ENCODE measurements at regions not wholly inside any gene's neighbourhood (a gene's known extent, or its start where the extent isn't known, plus 50 kb on each side); places are given as distances from the start of the nearest gene placed in this dataset.
"Not testable (repeated sequence)": the region's sequence is repeated elsewhere in the genome, so short reads cannot be mapped to it uniquely, and the experiment has no call there.

DNA sequence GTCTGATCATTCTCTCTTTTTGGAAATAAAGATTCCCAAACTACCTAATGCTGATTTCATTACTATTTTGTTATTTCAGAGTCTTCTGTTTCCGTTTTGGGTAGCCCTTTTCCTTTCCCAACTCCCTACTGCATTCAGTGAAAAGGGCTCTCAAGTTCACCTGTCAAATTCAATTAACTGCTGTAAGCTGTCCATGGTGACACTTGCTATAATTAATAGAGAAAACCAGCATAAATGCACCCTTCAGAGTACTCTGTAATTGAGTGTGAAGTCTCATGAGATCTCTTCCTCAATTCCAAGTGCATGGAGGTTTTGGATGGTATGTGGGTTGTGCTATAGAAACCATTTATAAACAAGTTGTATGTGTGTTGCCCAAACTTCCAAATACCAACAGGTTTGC is 187.2 kb downstream of the RPL10L start:
- DNase-seq (ENCODE audit: low spot score): no peak
- no peak for ATAC-seq
- intact Hi-C loops (cut with DNase I): no loop called here

DNA sequence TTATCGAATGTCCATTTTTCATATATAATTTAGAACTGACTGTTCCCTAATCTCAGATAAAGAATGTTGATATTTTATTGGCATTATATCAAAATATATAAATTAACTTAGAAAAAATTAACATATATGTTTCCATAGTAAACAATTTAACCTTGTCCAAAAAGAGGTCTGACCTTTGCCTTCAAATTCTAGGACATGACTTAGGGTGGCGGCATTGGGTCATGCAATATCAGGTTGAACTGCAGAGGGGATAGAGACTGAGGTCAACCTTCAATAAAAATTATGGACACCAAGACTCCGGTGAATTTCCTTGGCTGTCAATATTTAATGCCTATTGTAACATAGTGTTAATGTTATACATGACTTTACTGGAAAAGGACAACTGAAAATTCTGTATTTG is 199.8 kb downstream of the RPL10L start:
- no peak for DNase-seq (ENCODE audit: low spot score)
- intact Hi-C loops (cut with DNase I): no loop called here
- no peak for ATAC-seq

DNA sequence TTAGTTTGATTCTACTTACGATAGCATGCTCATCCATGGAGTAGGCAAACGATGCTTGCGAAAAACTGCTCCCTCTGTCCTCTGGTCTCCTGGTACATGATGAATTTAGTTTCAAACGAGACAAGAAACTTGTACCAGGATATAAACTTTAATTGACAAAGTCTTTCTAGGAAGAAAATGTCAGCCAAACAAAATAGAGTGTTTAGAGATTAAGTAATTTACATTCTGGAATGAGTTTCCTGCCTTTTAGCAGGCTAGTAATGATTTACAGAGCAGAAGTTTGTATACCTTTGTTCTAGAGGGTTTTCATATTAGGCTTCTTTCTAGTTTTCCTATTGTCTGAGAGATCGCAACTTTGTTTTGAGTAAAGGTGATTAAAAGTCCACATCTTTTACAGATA is 206.9 kb downstream of the RPL10L start:
- intact Hi-C loops (cut with DNase I): no loop called here
- DNase-seq (ENCODE audit: low spot score): no peak
- ATAC-seq: no peak

DNA sequence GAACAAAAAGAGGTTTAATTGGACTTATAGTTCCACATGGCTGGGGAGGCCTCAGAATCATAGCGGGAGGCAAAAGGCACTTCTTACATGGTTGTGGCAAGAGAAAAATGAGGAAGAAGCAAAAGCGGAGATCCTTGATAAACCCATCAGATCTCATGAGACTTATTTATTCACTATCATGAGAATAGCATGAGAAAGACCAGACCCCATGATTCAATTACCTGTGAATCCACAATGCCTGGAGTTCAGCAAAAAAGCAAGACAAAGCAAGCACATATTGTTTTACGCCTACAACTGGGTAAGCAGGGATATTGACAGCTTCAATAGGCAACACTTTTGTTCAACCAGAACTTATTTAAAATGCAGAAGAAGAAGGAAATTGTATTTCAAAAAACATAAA is 218.2 kb downstream of the RPL10L start:
- intact Hi-C loops (cut with DNase I): loop anchor here (5.0 kb wide), 1 partner anchor 1269 kb away; no protein-coding TSS in a partner anchor
- ATAC-seq: no peak
- no peak for DNase-seq (ENCODE audit: low spot score)

DNA sequence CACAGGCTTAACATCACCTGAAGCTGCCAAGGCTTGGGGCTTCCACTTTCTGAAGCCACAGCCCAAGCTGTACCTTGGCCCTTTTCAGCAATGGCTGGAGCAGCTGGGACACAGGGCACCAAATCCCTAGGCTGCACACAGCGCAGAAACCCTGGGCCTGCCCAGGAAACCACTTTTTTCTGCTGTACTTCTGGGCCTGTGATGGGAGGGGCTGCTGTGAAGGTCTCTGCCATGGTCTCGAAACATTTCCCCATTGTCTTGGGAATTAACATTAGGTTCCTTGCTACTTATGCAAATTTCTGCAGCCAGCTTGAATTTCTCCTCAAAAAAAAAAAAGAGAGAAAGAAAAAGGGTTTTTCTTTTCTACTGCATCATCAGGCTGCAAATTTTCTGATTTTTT is 219.1 kb downstream of the RPL10L start:
- intact Hi-C loops (cut with DNase I): loop anchor here (5.0 kb wide), 1 partner anchor 1270 kb away; no protein-coding TSS in a partner anchor
- DNase-seq (ENCODE audit: low spot score): no peak
- ATAC-seq: no peak

DNA sequence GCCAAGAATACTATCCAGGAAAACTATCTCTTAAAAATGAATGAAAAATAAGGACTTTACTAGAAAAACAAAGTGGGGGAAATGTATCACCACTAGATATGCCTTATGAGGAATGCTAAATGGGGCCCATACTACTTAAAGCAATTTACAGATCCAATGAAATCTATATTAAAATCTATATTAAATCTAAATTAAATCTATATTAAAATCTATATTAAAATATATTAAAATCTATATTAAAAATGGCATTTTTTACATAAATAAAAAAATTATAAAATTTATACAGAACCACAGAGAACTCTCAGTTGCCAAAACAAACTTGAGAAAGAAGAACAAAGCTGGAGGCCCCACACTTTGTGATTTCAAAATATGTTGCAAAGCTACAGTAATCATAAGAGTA is 234.5 kb downstream of the RPL10L start:
- intact Hi-C loops (cut with DNase I): no loop called here
- ATAC-seq (no peak), DNase-seq (ENCODE audit: low spot score) (no peak)

DNA sequence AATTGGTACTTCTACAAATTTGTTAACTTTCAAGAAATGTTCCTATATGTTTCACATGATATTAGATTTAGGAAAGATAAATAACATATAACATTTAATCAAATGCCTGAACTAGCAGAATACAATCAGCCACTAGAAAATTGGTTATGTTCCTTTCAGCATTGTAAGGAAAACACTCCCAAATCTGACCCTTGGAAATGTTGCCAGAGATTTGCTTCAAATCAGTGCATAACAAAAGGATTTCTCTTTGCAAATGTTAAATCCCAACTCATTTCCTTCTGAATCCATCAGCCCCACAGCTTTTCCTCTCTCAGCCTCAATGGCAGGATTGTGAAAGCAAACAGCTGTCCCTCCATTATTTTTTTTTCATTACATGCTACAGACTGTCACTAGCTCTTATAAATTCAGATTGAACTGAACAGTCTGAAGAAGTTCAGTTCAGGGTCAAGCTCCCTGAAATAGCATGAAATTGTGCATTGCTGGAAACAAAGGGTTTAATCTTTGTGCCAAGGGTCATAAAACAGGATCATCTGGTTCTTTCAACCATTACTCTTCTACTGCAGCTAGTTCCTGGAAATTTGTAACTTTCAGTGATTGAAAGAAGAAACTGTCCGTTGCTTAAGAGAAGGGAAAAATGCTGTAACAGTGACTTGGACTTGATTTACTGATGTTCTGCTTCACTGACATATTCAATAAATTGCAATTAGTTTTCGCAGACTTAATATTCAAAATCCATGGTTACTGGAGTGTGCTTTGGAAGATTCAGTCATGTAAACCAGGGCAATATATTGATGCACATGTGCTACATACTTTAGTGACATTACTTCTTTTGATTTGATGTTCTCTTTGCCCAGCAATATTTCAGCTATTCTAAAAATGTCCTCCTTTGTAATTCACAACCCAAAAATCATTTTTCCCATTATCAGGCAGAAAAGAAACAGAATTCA is 246.4 kb downstream of the RPL10L start:
- intact Hi-C loops (cut with DNase I): no loop called here
- DNase-seq (ENCODE audit: low spot score) (no peak), ATAC-seq (no peak)

DNA sequence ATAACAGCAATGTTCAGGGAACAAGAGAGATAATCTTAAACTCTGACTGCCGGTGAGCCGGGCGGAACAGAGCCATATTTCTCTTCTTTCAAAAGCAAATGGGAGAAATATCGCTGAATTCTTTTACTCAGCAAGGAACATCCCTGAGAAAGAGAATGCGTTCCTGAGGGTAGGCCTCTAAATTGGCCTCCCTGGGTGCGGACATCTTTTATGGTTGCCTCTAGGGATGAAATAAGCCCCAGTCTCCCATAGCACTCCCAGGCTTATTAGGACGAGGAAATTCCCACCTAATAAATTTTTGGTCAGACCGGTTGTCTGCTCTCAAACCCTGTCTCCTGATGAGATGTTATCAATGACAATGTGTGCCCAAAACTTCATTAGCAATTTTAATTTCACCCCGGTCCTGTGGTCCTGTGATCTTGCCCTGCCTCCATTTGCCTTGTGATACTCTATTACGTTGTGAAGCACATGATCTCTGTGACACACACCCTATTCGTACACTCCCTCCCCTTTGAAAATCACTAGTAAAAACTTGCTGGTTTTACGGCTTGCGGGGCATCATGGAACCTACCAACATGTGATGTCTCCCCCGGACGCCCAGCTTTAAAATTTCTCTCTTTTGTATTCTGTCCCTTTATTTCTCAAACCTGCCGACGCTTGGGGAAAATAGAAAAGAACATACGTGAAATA is 249.4 kb downstream of the RPL10L start:
- intact Hi-C loops (cut with DNase I); DNase-seq (ENCODE audit: low spot score); ATAC-seq: not testable (repeated sequence)

DNA sequence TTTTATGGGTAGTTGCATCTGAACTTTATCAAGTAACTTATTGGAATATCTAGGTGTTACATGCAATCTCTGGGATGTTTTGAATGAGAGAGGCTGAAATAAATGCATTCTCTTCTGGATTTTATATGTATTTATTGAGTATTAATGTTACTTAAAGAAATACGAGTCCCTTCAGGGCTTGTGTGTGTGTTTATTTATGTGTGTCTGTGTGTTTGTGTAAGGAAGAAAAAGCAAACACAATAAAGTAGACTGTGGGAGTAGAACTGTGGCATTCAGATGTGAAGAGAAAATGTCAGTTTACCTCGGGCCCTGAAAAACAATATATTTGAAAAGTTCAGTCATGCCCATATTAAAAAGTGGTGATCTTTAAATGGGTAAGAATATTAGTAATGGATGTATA is 250.5 kb downstream of the RPL10L start:
- intact Hi-C loops (cut with DNase I): no loop called here
- no peak for ATAC-seq
- DNase-seq (ENCODE audit: low spot score): no peak

DNA sequence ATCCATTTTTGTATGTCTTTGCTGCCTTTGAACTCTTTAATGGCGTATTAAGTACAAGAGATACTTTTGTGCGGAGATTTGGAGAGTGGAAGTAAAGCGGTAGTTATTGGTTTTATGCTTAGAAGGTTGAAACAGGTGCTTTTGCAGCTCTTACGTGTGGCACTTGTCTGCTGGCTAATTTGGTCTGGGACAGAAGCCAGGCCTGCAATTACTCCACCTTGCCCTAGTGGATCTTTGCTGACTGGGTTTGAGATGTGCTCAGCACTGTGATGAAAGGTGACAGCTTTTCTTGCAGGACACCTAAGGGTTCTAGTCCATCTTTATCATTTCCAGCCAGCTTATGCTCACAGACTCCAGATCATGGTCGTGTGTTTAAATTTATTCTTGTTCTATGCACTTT is 252.5 kb downstream of the RPL10L start:
- no peak for ATAC-seq

DNA sequence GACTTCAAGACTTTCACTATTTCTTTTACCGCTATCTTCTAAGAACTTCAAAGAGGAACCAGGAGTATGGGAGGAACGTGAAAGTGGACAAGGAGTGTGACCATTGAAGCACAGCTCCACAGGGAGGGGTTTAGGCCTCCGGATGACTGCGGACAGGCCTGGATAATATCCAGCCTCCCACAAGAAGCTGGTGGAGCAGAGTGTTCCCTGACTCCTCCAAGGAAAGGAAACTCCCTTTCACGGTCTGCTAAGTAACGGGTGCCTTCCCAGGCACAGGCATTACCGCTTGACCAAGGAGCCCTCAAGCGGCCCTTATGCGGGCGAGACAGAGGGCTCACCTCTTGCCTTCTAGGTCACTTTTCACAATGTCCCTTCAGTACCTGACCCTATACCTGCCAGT is 267.0 kb downstream of the RPL10L start:
- no peak for DNase-seq (ENCODE audit: low spot score)
- intact Hi-C loops (cut with DNase I): no loop called here
- ATAC-seq: no peak

More for the DNA sequence above, 252.5 kb downstream of the RPL10L start:
- intact Hi-C loops (cut with DNase I): no loop called here
- no peak for DNase-seq (ENCODE audit: low spot score)

DNA sequence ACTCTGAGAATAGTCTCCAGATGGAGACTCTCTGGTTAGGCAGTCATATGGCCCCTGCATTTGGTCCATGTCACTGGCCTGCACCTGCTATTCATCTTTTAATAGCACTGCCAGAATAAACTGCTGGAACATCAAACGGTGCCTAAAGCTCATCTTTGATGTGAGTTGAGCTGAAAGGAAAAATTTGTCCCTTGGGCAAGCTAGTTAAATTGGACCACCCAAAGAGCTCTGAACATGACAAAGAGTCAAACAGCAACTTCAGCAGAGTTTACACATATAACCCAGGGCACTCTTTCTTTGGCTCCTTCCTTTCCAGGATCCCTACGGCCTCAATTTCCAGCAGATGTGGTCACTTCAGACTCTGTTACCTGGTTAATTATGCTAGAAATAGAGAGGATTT is 269.9 kb downstream of the RPL10L start:
- DNase-seq (ENCODE audit: low spot score) (no peak), ATAC-seq (no peak)
- intact Hi-C loops (cut with DNase I): no loop called here

DNA sequence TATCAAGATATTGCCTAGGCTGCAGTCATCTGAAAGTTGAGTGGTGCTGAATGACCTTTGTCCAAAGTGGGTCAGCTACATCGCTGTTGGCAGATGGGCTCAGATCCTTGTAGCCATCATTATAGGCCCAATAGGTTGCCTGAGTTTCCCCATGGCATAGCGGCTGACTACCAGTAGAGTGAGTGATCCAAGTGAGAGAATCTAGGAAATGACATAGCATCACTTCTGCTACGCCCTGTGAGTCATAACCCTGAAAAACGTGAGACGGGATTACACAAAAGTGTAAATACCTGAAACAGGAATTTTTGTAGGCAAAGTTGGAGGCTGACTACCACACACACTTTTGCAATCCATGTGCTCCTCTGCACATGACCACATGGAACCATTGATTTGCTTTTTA is 273.3 kb downstream of the RPL10L start:
- no peak for DNase-seq (ENCODE audit: low spot score)
- ATAC-seq: no peak
- intact Hi-C loops (cut with DNase I): no loop called here

DNA sequence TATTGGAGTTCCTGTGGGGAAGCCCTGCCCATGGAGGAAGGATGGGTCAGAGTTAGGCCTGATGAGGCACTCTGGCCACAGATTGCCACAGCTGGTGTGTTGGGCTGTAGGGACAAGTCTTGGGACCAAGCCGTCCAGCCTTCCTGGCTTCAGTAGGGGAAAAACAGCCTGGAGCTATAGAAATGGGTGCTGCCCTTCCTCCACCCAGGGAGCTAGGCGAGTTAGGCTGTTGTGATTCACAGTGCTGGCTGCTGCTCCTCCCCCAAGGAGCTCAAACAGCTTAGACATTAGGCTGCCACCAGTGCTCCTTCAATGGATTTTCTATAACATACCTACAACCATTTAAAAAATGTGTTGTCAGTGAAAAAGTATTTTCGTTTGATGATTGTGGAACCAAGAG is 274.3 kb downstream of the RPL10L start:
- DNase-seq (ENCODE audit: low spot score): no peak
- intact Hi-C loops (cut with DNase I): no loop called here
- ATAC-seq: no peak

DNA sequence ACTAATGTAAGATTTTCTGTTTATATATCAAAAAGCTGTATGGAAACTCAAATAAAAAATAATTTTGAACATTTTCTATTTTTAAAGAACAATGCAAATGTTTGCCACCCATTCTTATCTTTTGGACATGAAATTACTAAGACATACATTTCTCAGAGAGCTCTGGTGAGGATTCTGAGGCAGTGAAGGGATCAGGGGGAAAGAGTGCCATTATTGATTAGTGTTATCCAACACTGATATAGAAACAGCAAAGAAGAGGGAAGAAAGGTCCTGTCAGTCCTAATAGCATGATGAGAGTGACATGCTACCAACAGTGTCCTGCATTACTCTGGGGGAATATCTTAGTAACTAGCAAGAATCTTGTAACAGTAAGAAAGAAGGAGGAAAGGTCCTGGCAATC is 282.2 kb downstream of the RPL10L start:
- DNase-seq (ENCODE audit: low spot score) (no peak), ATAC-seq (no peak)
- intact Hi-C loops (cut with DNase I): no loop called here

DNA sequence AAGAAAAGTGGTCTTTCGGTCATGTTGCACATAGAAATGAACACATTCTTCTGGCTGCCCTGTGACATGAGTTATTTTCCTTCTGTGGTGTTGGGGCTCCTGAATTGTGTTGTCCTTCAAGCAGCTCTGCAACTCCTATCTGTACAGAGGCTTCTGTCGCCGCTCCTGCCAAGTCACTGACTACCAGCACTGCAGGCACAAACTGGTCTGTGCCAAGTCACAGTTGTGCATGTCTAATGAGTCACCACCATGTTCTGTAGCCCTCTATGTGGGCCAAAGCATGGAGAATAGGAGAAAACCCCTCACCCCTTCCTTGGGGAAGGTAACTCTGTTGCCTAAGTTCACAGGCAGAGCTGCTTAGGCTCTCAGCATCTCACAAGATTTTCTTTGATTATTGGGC is 283.3 kb downstream of the RPL10L start:
- no peak for DNase-seq (ENCODE audit: low spot score)
- ATAC-seq: no peak
- intact Hi-C loops (cut with DNase I): no loop called here

DNA sequence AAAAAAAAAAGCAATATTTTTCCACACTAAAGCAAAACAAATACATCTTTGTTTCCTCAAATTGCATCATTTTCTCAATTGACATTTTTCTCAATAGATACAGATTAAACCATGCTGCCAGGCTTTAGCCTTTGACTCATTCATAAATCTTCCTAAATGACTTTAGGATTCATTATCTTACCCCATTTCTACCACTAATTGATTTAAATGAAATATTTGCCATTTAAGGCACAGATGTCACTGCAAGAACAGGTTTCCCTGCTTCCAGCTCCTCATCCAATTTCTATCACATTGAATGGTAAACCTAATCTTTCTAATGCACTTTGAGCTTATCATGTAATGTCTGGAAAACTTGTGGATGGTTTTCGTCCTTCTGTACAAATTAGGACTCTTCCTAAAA is 298.7 kb downstream of the RPL10L start:
- DNase-seq (ENCODE audit: low spot score) (no peak), ATAC-seq (no peak)
- intact Hi-C loops (cut with DNase I): no loop called here

DNA sequence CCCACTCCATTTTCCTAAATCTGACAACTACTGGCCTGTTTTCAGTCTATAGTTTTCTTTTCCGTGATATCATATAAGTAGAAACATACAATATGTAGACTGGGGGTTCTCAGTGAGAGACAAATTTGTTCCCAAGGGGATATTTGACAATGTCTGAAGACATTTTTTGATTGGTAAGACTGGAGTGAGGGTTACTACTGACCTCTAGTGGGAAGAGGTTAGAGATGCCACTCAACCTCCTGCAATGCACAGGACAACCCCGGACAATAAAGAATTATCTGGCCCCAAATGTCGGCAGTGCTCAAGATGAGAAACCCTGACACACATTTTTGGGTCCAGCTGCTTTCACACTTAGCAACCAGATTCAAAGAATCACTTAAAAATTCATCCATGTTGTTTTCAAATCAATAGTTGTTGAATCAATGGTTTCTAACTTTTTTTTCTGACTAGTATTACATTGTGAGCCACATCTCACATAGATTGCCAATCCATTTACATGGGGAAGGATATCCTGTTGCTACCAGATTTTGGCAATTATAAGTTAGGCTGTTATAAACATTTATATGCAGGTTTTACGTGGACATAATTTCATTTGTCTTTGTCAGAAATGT is 307.1 kb downstream of the RPL10L start:
- intact Hi-C loops (cut with DNase I): no loop called here

DNA sequence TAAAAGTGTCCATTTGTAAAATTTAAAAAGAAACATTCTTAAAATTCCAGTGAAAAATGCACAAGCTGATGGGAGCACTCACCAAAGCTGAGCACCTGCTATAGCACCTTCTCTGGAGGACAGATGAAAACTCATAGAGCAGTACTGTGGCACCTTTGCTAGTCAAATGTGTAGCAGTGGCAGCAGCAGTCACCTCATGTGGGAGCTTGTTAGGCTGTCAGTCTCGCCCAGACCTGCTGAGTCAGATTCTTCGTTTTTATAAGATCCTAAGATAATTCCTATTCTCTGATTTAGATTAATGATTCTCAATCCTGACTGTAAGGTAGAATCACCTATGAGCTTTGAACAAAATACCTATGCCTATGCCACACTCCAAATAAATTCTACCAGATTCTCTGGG is 325.8 kb downstream of the RPL10L start:
- no peak for DNase-seq (ENCODE audit: low spot score)
- intact Hi-C loops (cut with DNase I): no loop called here
- ATAC-seq: no peak

More for the DNA sequence above, 307.1 kb downstream of the RPL10L start:
- DNase-seq (ENCODE audit: low spot score): no peak
- ATAC-seq: no peak

DNA sequence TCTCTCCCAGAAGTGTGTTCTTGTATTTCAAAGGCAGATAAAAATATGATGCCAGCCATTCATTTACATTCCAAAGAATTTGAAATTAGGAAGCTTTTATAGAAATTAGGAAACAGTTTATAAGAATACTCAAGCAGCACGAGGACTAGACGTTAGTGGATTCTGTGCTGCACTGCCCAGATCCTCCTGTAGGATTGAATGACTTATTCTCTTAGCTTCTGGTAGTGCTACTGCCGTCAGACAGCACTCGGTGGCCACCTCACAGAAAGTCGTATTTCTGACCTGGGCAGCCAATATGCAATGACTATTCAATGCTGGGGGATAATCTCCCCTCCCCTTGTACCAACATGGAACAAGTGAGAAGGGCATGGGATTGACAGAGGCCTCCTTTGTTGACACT is 326.4 kb downstream of the RPL10L start:
- intact Hi-C loops (cut with DNase I): no loop called here
- DNase-seq (ENCODE audit: low spot score) (no peak), ATAC-seq (no peak)

Measured in sciatic nerve (tissue), 2 donors.